Femur (tissue), 1 donor: ENCODE measurements at regions not wholly inside any gene's neighbourhood (a gene's known extent, or its start where the extent isn't known, plus 50 kb on each side); places are given as distances from the start of the nearest gene placed in this dataset.
"Not testable (repeated sequence)": the region's sequence is repeated elsewhere in the genome, so short reads cannot be mapped to it uniquely, and the experiment has no call there.

ENCODE experiments used
- DNase-seq: peaks from one replicate; pipeline ENCODE4 v3.0.0-alpha.2; 2017

DNA sequence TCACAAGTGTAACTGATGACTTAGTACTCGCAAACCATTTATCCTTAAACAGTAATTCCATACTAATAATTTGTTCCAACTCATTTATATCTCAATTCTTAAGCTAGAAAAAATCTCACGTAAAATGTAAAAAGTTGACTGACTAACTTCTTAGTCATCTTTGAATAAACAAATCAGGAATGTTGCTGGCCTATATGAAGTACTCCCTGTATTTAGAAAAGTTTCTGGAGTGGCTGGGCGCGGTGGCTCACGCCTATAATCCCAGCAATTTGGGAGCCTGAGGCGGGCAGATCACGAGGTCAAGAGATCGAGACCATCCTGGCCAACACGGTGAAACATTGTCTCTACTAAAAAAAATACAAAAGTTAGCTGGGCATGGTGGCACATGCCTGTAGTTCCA is 220.6 kb upstream of the FAM240B start:
- not testable (repeated sequence) for DNase-seq

DNA sequence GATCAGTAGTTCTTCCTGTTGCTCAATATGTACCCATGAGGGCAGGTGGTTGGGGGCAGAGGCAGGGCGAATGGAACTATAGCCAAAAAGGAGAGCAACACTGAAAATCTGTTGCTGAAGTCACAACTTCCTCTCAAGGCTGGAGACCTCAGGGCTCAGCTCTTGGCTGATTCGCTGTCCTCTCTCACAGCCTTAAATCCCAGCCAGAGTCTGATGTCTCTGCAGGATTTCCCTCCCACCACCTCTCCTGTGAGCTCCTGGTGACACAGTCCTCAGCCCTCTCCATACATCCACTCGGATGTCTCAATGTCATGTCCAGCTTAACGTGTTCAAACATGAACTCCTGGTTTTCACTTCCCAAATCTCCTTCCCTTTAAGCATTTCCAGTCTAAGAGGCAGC is 218.7 kb upstream of the FAM240B start:
- DNase-seq = not testable (repeated sequence)

- not testable (repeated sequence) for DNase-seq
Observed at GRCh38 chr9:38927970-38928369, 208.0 kb upstream of the FAM240B start.

- not testable (repeated sequence) for DNase-seq
Observed at GRCh38 chr9:38926565-38926964, 206.6 kb upstream of the FAM240B start.

- DNase-seq = not testable (repeated sequence)
Observed at GRCh38 chr9:38921253-38921652, 201.3 kb upstream of the FAM240B start.

DNA sequence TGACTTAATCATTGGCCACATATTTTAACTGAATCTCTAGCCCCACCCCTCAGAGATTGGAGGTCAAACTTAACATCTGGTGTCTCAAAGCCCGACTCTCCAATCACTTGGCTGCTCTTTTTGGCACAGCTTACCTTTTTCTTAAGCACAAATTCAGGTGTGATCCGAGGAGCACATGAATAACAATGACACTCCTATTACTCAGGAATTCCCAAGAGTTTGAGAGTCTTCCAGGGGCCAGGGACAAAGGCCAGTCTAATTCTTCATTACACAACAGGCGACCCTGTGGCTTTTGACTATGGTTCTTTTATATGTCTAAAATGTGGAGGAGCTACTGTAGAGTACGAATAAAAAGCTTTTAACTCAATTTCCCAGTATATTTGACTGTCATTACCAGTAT is 190.7 kb upstream of the FAM240B start:
- not testable (repeated sequence) for DNase-seq

DNA sequence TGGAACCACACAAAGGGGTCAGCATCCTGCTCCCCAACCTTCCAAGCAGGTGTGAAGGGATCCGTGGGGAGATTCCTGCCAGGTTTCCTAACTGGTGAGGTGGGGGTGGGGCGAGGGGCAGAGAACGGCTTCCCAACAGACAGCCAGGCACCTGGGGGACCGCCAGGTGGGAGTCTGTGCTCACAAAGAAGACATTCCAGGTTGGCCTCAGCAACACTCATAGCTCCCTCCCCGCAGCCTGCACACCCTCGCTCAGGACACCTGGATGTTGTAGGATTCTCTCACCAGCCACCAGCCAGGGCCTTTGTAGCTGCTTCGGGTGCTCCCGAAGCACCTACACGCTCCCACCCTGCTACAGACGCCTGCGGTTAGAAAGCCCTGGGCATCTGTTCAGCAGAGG is 184.8 kb upstream of the FAM240B start:
- not testable (repeated sequence) for DNase-seq

- DNase-seq = not testable (repeated sequence)
Observed at GRCh38 chr9:38901534-38902177, 181.7 kb upstream of the FAM240B start.

DNA sequence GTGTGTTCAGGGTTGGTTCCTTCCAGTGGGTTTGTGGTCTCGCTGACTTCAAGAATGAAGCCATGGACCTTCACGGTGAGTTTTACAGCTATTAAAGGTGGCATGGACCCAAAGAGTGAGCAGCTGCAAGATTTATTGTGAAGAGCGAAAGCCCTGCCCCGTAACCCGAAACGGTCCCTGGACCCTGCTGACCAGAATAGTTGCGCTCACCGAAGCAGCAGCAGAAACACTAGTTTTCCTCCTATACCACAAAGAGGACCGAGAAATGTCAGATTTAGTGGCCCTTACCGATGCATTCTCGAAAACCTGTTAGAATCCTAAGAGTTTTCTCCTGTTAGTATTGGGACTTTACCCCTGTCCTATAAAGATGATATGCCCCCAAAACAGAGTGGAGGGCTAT is 176.5 kb upstream of the FAM240B start:
- DNase-seq = peak; percentile 10

DNA sequence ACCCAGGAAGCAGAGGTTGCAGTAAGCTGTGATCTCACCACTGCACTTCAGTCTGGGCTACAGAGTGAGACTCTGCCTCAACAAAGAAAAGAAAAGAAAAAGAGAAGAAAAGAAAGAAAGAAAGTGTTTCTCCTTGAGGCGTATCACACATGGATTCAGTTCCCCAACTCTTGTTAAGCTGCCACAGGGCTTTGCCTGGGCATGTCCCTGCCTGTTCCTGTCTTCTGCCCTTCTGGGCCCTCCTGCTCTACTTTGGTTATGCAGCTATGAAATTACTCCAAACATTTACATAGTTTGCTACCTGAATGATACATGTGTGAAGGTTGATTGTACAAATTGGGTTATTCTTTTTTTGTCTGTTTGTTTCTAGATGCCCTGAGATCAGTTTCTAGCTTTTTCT is 175.3 kb upstream of the FAM240B start:
- not testable (repeated sequence) for DNase-seq

- DNase-seq = not testable (repeated sequence)
Observed at GRCh38 chr9:38892539-38893232, 172.8 kb upstream of the FAM240B start.

DNA sequence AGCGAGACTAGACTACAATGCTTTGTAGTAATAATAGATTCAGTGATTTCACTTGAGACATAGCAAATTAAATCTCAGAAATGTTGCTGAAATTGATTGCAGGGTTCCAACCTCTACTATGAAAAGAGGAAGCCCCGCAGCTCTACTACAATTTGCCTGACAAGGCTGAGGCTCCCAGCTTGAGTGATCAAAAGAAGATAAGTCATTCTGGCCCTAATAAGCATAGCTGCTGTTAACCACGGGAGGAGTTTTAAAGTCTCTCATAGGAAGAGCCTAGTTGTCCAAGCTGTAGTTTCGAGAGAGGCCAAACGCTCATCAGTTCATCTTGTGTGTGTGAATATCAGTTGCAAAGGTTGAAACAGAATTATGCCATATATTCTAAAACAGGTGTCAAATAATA is 166.1 kb upstream of the FAM240B start:
- not testable (repeated sequence) for DNase-seq

DNA sequence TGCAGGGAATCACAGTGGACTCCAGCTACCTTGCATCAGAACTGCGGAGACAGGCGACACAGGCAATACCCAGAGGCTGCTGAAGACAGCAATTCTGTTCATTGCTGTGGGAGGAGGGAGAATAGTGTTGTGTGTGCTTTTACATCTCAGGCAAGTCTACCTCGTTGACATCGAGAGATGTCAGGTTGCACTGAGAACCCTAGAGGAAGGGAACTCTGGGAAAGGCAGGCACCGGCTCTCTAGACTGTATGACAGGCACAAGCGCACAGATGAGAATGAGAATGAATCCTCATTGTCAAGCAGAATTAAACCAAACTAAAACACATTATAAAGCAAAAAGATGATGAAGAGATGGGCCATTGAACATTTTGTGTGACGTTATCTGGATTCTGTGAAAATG is 155.7 kb upstream of the FAM240B start:
- not testable (repeated sequence) for DNase-seq

- DNase-seq = not testable (repeated sequence)
Observed at GRCh38 chr9:38871282-38871940, 151.5 kb upstream of the FAM240B start.

DNA sequence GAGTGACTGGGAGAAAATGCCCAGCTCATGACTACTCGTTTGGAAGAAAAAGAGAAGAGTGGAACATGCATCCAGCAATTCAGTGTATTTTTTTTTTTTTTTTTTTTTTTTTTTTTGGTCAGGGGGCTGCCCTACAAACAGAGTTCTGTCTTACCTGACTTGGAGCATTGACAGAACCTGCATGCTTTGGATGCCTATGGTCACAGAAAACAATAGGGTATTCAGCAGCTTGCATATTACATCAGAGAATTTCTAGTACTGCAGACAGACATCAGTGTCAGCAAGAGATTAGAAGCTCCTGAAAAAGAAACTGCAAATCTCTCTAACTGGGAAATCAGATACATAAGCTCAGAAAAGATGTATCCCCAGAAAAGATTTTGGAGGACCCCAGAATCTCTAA is 139.9 kb upstream of the FAM240B start:
- not testable (repeated sequence) for DNase-seq

GRCh38 chr9:38848966-38849365 is 129.0 kb upstream of the FAM240B start:
- not testable (repeated sequence) for DNase-seq

- DNase-seq = not testable (repeated sequence)
Observed at GRCh38 chr9:38840213-38840612, 120.3 kb upstream of the FAM240B start.

DNA sequence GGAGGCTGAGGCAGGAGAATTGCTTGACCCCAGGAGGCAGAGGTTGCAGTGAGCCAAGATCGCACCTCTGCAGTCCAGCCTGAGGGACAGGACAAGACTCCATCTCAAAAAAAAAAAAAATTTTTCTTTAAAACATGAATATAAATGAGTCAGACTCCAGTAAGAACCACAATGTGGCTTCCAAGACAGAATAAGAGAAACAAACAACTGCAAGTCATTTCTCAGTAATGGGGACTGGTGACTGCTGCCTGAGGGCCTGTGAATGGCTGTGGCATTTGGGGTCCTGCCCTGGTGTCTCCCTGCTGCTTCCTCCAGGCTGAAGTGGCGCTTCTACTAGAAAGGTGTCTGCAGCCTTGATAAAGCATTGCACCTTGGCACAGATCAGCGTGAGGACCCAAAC is 113.8 kb upstream of the FAM240B start:
- DNase-seq = not testable (repeated sequence)

DNA sequence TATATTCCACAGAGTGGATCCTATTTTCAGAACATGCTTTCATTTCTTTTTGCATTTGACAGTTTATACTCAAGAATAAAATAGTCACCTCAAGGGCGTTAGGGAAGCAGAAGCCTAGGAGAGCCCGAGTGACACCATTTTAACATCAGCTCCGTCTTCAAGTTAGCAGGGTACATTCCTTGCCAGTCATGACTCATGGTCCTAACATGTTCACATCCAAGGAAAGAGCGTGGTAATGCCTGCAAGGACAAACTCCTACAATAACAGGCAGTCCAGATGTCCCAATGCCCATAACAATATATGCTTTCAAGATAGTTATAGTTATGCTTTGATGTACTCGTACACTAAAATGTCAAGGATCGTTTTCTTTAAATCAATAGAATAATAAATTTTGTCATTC is 93.9 kb upstream of the FAM240B start:
- not testable (repeated sequence) for DNase-seq

DNA sequence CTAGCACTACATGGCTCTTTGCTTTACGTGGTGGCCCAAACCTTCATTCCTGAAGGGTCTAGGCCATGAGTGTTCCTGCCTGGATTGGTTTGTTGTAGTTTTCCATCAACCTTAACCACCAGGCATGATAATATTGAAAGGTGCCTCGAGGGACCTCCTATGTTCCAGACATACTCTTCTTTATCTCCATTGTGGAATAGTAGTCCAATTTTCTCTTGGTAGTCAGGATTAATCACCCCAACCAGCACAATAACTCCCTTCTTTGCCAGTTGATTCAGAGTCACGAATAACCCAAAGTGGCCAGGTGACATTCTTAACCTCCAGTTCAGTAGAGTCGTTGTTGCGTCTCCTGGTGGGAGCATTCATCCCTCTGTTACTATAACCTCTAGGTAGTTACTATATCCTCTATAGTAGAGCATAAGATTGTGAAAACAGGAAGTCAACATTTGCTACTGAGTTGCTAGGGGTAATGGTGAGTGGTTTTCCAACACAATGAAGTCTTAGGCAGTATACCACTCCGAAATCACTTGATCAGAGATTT is 88.1 kb upstream of the FAM240B start:
- not testable (repeated sequence) for DNase-seq

DNA sequence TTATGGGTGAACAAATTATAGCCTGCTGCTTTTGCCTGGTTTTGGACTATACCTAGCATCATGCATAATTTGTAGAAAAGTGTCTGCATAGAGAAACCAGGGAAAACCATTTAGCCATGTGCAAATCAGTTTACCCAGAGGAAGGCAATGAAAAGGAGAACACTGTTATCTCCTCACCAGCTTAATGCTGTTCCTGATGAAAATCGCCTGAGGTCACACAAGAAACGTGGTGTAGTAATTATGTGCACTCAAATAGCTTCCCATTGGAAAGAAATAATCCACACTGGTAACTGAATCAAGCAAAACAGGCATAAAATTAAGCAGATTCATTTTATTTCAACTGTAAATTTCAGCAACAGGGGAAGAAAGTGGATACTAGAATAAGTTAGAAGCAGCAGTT is 51.7 kb upstream of the FAM240B start:
- DNase-seq = no peak
